GM18519 (cell line): ENCODE measurements at regions not wholly inside any gene's neighbourhood (a gene's known extent, or its start where the extent isn't known, plus 50 kb on each side); places are given as distances from the start of the nearest gene placed in this dataset.

Source experiments
- ATAC-seq: cut with Tn5 transposase; IDR thresholded peaks from one replicate; pipeline ENCODE4 v1.9.1; 2021; ENCODE audit warnings: mild to moderate bottlenecking, moderate library complexity; ENCODE audit not compliant: unreplicated experiment, low FRiP score

DNA sequence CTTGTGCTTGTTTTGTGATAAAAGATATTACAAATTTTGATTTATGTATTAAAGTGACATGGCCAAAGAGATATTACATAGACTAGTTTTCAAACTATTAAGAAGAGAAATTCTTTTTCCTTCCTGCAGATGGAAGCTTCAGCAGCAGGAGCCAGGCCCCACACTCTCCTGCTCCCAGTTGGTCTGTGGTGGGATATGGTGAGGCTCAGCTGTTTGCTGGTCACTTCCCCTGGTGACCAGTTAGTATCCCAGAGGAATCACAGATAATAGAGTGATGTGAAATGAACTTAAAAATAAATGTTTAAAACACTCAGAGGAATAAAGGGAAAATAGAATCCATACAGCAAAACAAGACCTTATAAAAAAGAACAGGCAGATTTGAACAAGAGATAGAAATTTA lies 154.7 kb downstream of the KTN1 start:
- ATAC-seq: no peak

DNA sequence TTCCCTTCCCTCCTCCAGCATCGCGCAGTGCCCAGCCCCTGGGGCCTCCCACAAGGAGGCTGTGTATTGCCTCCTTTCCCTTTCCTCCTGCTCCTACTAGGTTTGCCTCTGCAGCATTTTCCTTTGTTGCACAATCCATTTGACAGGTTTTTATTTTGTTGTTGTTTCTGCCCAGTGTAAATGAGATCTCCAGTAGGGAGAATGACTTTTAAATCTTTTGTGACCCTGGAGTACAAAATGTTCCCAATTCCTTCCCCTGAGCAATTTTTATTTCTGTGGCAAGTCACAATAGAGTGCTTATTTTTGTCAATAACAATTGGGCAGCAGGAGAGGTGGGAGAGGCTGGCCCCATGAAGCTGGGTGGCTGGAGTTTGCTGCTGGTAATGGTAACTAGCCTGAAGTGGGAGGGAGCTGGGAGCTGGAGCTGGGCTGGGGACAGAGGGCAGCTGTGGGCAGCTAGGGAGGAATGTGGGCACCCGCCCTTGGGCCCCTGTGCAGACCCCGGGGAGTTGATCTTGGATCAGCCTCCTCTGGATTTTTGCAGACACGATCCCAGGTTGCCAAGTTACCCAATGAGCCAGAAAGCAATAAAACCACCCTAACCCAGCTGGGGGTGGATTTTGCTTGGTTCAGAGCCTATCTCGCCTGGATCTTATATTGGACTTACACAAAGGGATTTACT lies 160.1 kb downstream of the KTN1 start:
- no peak for ATAC-seq

DNA sequence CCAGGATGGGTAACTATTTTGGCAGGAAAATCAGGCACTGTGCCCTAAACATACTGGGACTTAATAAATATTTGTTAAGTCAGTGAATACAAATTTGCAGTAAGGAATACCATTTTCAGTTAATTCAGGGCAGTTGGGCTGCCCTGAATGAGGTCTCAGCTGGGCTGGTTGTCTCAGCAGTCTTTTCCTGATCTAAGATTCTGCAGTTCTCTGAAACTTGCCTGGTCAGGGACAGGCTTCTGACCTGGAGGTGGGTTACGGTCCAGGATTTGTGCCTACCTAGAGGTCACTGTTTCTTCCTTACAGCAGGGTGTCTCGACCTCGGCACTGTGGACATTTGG lies 160.6 kb downstream of the KTN1 start:
- ATAC-seq: no peak

GRCh38 chr14:55741240-55741639 lies 161.2 kb downstream of the KTN1 start:
- ATAC-seq: no peak

- ATAC-seq: no peak
These were observed 163.5 kb downstream of the KTN1 start for GRCh38 chr14:55743551-55743950.

DNA sequence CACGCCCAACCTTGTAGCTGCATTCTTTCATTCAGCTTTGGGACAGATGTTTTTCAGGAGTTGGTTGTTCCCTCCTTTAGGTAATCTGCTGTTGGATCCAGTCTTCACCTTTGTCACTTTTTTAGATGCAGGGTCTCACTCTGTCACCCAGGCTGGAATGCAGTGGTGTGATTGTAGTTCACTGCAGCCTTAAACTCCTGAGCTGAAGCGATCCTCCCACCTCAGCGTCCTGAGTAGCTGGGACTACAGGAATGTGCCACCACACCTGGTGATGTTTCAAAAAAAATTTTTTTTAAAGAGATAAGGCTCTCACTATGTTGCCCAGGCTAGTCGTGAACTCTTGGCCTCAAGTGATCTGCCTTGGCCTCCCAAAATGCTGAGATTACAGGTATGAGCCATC lies 164.3 kb downstream of the KTN1 start:
- no peak for ATAC-seq

DNA sequence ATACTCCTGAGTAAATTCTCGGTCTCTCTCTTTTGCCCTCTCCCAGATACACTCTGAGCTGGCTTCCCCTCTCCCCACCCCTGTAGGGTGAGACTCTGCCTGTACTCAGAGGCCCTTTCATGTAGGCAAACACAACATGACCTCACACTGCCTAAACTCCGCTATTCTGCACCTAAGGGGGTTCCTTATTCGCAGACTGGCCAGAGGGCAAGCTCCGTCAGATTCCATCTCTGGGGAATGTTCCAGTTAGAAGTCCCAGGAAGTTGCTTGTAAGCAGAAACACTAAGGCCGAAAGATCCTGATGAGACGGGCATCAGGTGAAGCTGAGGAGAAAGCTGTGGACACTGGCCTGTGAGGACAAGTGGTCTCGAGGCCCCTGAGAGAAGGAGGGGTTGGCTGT lies 165.9 kb downstream of the KTN1 start:
- ATAC-seq: no peak

- ATAC-seq: no peak
These were observed 166.6 kb downstream of the KTN1 start for GRCh38 chr14:55746558-55746957.

- no peak for ATAC-seq
These were observed 167.2 kb downstream of the KTN1 start for GRCh38 chr14:55747186-55747585.

- no peak for ATAC-seq
These were observed 169.3 kb downstream of the KTN1 start for GRCh38 chr14:55749201-55749812.

DNA sequence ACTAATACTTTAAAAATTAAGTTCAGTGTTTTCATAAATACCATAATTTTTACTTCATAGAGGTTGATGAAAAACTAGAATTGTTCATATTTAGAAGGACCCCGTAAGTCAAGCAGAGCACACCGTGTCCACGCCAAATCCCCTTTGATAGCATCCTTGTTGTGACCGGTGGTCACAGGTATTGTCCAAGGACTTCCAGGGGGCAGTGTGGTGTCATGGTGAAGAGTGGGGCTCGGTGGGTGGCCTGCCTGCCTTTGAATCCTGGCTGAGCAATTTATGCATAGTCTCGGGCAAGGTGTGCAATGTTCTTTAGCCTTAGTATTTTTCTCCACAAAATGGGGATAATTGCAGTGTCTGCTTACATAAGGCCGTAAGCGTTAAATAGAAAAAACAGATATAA lies 169.9 kb downstream of the KTN1 start:
- no peak for ATAC-seq

GRCh38 chr14:55752580-55753390 lies 172.8 kb downstream of the KTN1 start:
- no peak for ATAC-seq

GRCh38 chr14:55754471-55754870 lies 174.5 kb downstream of the KTN1 start:
- no peak for ATAC-seq

DNA sequence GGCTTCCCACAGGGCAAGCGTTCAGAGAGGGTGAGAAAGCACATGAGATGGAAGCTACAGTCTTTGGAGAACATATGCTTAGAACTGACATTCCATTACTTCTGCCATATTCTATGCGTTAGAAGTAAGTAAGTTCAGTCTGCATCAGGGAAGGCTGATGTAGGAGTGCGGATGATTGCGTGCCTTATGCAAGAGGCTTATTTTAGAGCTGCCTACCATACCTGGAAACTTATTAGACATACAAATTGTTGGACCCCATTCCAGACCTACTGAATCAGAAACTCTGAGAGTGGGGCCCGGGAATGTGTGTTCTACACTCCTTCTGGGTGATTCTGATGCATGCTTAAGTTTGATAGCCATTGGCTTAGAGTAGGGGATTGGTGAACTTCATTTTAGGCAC lies 174.9 kb downstream of the KTN1 start:
- ATAC-seq: no peak

DNA sequence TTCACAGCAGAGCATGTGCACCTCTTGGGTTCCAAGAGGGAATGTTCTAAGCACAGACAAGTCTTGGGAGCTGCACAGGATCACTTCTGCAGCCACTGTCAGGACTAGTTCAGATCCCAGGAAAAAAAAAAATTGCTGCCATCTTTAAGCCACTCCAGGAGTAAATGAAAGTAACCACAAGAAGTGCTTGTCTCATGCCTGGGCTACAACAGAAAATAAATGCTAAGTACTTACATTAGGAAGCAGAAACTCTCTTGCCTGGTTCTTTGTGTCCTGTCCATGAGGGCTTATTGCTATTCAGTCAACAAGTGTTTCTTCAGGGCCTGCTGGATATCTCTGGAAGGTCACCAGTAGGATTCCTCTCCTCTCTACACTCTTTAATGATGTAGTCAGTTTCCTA lies 176.1 kb downstream of the KTN1 start:
- no peak for ATAC-seq

DNA sequence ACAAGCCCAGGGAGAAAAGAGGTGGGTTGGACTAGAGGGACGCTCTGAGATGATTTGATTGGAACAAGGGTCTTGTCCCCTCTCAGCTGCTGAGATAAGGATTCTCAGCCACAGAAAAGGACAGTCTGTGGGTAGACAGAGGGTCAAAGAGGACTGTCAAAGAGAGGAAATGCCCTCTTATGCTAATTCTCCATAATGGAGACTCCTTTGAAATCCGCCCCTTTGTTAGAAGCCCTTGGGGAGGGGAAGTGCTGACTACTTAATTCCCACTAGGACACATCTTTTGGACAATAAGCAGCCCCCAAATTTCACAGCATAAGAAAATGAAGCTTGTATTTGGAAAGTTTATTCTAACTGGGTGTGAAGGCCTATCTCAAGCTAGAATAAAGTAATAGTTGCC lies 176.6 kb downstream of the KTN1 start:
- no peak for ATAC-seq

GRCh38 chr14:55758796-55759195 lies 178.8 kb downstream of the KTN1 start:
- ATAC-seq: no peak

GRCh38 chr14:55760789-55761566 lies 181.0 kb downstream of the KTN1 start:
- no peak for ATAC-seq

DNA sequence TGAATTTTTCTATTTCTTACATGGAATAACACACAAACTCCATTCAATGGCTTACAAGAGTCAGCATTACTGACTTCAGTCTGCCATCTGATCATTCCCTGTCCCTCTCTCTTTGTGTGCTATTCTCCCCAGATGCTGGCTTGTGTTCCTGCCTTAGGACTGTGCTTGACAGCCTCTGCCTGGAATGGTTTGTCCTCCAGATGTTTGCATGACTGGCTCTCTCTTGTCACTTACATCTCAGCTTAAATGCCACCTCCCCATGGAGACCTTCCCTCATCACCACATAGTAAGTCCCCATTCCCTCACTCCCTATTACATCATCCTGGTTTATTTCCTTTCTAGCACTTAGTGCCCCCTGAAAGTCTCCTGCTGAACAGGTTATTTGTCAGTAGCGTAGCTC lies 181.6 kb downstream of the KTN1 start:
- no peak for ATAC-seq

- no peak for ATAC-seq
These were observed 182.7 kb downstream of the KTN1 start for GRCh38 chr14:55762595-55763232.

- no peak for ATAC-seq
These were observed 184.8 kb downstream of the KTN1 start for GRCh38 chr14:55764784-55765183.
